Left cardiac atrium (tissue), 4 donors: ENCODE measurements at regions not wholly inside any gene's neighbourhood (a gene's known extent, or its start where the extent isn't known, plus 50 kb on each side); places are given as distances from the start of the nearest gene placed in this dataset.

Experiments used
- ATAC-seq, 2 donors: fragments of 200-7000 bp; cut with Tn5 transposase; one replicate each; pipeline ENCODE4 v1.9.1; 2020; ENCODE audit warnings: mild to moderate bottlenecking in 2 of 2, moderate library complexity in 2 of 2
- DNase-seq: peaks from one replicate; pipeline ENCODE4 v3.0.0-alpha.2; 2020
- intact Hi-C, 2 donors: fragments of 100-400 bp; cut with DNase I; formaldehyde crosslinking; loops; one replicate each; pipeline versions ENCODE4 v1.14.1 to v1.15.1; 2022 to 2023
- donor health status: DM: no; HTN: yes; CAD: no.
- donor health status: DM: no; HTN: yes; CAD: no; lungs with severe emphysema.
- donor health status: DM: yes; HTN: yes; CAD: no.
- donor health status: Dilated cardiomyopathy.

DNA sequence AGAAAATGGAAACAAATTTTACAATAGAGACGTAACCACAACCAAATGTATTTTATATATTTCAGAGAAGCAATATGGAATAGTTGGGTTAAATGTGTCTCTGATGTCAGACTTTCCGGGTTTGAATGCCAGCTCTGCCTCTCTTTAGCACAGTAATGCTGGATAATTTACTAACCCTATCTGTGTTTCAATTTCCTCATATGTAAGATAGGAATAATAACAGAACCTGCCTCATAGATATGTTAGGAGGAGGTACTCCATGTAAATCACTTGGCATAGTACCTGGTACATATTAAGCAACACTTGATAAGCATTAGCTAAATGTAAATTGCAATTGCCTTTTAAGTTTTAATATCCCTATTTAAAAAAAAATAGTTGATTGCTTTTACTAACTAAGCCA is 231.3 kb upstream of the ZC3H15 start:
- intact Hi-C loops = loop anchor here in 1 of 2 donors (10.0 kb wide), 1 partner anchor 650 kb away; no protein-coding TSS in a partner anchor
- peak in 1 of 2 donors; percentile 29 for ATAC-seq
- DNase-seq = no peak

DNA sequence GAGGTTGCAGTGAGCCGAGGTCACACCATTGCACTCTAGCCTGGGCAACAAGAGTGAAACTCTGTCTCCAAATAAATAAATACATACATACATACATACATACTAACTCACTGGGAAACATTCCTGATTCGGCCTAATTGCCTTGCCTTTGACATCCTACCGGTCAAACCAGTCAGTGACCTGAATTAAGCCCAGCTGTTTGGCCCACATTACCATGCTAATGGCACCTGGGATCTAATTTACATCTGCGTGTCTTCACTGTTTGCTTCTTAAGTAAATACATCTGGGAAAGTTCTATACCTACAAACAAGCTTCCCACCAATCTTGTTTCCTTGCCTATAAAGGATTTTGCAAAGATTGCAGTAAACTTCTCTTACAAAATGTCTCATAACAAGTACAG is 230.2 kb upstream of the ZC3H15 start:
- intact Hi-C loops = loop anchor here in 1 of 2 donors (10.0 kb wide), 1 partner anchor 651 kb away; no protein-coding TSS in a partner anchor
- ATAC-seq = no peak
- no peak for DNase-seq

DNA sequence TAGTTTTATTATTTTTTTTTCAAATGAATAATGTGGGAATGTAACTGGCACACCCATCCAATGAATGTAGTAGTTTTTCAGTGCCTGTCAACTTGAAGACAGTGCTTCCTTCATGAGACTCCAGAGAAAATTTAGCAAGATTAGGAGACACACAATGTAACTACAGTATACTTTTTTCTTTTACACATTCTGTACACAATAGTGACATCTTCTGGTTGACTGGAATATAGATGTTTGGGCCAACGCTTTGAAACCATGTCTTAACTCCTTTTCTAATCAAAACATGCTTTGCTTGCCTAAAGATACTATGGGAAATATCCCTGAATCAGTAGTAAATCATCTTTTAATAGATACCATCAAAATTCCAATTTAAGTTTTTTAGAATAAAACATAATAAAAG is 229.5 kb upstream of the ZC3H15 start:
- ATAC-seq (peak; percentile 50 to 59), DNase-seq (no peak)
- intact Hi-C loops = loop anchor here in 1 of 2 donors (10.0 kb wide), 1 partner anchor 652 kb away; no protein-coding TSS in a partner anchor

DNA sequence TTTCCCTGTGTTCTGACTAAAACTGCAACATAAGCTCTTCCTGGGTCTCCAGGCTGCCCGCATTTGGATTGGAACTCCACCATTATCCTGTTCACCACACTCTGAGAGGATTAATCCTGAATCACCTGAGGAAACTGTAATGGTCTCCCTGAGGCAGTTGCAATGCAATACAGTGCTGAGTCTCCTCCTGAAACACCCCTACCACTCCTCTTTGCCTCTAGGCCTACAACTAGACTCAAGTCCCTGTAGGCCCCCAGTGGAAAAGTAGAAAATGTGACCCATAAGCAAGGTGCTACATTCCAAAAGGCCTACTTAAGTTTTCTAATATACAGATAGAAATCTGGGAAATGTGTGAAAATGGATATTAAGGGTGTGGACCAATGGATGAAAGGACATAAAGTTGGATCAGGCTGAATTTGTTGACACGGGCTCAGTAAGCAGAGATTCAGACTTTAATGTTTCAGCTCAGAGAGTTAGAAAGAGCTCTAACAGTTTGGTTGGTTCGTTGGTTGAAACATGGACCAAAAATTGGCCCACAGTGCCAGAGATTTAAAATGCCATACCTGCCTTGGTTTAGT is 222.3 kb upstream of the ZC3H15 start:
- DNase-seq (no peak), ATAC-seq (no peak)
- intact Hi-C loops = no loop called here

DNA sequence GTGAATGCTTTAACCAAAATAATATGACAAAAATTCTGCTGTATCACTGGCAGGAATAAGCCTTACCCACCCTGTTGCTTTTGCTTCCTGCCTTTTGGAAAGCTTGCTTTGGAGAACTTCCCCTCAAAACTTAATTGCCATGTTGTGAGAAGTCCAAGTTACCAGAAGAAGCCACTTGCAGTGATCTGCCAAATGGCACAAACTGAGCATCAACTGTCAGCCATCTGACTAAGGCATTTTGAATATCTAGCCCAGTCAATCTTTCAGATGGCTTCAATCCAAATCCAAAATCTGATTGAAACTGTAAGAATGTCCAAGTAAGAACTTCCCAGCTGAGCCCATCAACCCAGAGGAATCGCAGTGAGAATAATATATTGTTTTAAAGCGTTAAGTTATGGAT is 216.5 kb upstream of the ZC3H15 start:
- ATAC-seq (no peak), DNase-seq (no peak)
- intact Hi-C loops = no loop called here

DNA sequence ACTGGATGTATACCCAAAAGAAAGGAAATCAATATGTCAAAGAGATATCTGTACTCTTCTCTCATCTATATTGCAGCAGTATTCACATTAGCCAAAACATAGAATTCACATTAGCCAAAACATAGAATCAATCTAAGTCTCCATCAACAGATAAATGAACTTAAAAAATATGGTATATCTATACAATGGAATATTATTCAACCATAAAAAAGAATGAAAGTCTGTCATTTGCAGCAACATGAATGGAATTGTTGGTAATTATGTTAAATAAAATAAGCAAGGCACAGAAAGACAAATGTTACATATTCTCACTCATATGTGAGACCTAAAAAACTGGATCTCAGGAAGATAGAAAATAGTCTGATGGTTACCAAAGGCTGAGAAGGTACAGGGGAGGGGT is 212.1 kb upstream of the ZC3H15 start:
- intact Hi-C loops = no loop called here

DNA sequence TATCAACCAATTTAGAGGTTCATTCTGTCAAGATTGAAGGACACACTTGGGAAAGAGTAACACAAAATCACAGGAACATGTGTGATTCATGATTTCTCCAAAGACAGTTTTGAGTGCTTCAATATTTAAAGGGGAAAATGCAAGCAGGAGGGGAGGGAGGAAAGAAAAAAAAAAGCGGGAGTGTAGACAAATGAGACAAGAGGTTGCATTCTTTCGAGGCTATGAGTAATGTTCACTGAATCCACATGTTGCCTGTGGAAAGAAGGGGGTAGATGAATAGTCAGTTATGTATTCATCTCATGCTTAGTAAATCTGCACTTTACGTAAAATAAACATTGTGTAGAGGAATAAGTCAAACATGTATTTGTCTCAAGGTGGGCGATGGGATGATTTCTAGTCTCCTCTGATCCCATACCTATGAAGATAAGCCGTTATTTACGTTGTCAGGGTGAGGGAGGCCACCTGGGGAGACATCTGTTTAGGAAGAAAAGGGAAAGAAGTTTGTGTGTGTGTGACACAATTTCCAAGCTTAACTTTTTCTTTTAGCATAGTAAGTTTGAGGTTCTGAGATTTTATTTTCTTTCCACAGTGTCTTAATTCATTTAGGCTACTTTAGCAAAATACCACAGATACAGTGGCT is 211.0 kb upstream of the ZC3H15 start:
- DNase-seq (no peak), ATAC-seq (no peak)
- intact Hi-C loops = no loop called here

More for the DNA sequence above, 212.1 kb upstream of the ZC3H15 start:
- no peak for ATAC-seq
- DNase-seq = no peak

DNA sequence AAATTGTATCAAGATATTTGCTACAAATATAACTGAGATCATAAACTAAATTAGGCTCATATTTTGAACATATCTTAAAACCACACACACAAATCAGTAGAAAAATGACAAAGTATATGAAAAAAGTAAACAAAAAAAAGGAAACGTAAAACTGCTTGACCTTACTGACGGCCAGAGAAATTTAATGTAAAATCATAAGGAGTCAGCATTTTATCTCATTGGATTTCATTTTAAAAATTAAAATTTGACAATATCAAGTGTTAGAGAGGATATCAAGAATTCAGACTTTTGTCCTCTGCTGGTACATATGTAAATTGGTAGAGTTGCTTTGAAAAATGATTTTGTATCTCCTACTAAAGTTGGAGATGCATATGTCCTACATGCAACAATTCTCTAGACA is 209.2 kb upstream of the ZC3H15 start:
- no peak for DNase-seq
- intact Hi-C loops = no loop called here
- no peak for ATAC-seq

DNA sequence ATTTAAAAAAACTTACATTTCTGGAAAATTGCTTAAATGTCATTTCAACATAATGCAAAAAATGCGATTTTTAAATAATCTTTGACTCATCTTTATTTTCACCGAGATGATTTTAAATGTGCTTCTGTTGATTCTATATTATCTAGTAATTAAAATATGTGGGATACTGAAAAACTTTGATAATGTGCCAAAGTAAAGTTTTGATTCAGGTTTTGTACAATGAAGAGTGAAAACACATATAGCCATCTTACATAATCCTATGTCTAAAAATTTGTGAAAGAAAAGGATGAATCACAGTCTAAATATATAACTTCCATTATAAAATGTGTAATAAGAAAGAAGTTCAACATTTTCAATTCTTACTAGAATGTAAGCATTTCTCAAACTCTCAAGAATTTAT is 204.3 kb upstream of the ZC3H15 start:
- no peak for DNase-seq
- ATAC-seq = no peak
- intact Hi-C loops = no loop called here

DNA sequence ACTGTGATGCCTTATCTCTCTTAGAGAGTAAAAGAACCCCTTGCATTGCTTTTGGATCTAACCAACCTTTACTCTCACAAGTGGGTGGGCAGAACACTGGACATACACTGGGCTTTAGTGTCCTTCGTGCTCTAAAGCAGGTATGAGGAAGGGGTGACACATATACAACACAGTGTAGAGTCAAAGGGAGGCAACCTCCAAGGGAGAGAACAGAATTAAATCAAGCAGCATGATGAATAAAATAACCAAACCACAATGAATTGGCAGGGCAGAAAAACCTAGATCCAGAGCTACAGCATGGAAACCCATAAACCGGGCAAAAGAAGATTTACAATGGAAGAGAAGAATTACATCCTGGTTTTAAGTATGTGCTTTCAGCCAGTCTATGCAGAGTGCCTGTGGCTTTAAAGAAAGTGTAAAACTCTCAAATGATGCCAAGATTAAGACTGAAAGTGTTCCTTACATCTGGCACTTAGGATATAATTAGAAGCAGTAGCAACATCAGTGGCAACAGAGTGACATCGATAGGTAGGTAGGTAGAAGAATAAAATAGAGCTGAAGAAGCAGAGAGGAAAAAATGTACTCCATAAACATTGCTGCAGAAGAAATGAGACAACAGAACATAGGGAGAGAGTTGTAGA is 191.7 kb upstream of the ZC3H15 start:
- intact Hi-C loops = no loop called here
- DNase-seq (no peak), ATAC-seq (peak; percentile 53 to 59)

DNA sequence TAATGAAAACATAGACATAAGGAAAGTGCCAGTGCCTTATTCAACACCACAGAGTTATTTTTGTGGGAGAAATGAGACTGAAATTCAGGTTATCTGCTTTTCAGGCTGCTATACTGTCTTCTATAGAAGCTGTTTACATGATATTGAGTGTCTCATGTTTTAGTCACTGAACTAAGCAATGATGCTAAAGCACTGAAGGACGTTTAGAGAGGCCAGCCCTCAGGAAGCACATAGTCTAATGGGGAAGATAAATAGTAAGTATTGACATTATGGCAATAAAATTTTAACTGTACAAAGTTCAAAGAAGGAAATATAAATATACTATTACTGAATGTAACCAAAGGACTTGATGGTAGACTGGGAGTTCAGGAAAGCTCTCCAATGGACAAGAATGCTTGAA is 186.4 kb upstream of the ZC3H15 start:
- intact Hi-C loops = no loop called here
- ATAC-seq (no peak), DNase-seq (no peak)

DNA sequence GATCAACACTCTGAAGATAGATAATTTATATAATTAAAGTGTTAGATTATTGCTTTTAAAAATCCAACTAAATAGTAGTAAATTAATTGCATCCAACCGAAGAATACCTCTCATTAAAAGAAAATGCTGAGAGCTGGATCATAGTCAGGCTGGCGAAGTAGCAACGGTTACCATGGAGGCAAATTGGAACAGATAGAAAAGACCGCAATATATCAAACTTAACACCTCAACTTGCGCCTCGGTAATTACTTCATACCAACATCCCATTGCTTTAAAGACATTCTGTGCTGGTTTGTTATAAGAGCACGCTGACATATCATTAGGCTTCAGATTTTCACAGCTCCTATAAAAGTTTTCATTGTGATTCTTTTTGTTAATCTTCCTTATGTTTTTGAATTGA is 183.8 kb upstream of the ZC3H15 start:
- DNase-seq = no peak
- intact Hi-C loops = no loop called here

DNA sequence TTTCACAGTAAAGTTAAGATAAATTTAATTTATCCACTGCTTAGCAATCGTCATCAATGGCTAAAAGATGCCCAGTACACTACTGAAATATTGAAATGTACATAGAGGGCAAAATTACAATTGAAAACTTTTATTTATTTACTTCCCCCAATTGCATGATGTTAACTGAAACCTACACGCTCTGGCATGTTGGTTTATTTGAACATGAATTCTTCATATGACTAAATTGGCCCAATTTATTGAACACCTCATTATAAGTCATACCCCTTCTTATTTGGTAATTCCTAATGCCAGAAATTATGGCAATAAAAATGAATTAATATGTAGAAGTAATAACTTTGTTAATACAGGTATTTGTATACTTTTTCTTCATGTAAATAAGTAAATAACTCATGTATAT is 183.0 kb upstream of the ZC3H15 start:
- no peak for DNase-seq
- intact Hi-C loops = no loop called here
- ATAC-seq = no peak

More for the DNA sequence above, 183.8 kb upstream of the ZC3H15 start:
- ATAC-seq = no peak

DNA sequence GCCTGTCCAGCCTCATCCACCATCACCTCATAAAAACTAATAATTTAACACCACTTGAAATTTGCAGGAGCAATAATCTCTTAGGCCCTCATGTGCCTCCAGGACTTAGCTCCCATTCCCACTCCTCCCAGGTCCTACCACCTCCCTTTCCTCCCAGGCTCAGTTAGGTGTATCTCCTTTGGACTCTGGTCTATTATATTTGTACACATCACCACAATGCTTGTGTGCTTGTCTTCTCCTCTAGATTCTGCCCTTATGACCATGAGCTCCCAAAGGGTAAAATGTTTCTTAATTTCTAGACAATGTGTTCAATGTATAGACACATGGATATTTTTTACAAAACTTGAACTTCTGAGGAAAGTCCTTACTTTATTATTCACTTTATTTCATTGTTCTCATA is 182.0 kb upstream of the ZC3H15 start:
- DNase-seq (no peak), ATAC-seq (no peak)
- intact Hi-C loops = no loop called here

DNA sequence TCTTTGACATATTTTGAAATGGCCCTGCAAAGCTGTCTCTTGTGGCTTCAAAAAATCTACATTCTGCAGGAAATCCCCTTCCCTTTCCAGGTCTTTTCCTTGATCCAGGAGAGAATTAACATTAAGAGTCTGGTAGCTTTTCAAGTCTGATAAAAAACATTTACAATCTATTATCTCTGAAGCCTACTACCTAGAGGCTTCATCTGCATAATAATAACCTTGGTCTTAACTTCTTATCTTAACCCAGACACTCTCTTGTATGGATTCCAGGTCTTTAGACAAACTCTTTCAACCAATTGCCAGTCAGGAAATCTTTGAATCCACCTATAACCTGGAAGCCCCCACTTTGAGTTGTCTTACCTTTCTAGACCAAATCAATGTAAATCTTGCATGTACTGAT is 179.3 kb upstream of the ZC3H15 start:
- DNase-seq = no peak
- intact Hi-C loops = no loop called here
- ATAC-seq = no peak

DNA sequence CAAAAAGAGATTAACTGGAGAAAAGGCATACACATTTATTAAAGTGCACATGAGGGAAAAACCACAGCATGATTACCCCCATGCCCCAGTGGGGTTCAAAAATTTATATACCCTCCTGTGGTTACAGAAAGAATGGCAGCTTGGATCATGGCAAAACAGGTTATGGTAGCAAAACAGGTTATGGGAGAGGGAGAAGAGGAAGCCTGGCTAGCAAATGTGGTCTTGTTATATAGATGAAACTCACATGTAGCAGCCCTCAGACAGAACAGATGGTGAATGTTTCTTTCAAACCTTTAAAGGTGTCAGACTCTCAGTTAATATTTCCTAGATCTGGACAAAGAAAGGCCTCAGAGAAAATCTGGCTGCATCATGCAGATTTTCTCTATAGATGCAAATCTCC is 178.2 kb upstream of the ZC3H15 start:
- ATAC-seq = no peak
- intact Hi-C loops = no loop called here
- DNase-seq = no peak

DNA sequence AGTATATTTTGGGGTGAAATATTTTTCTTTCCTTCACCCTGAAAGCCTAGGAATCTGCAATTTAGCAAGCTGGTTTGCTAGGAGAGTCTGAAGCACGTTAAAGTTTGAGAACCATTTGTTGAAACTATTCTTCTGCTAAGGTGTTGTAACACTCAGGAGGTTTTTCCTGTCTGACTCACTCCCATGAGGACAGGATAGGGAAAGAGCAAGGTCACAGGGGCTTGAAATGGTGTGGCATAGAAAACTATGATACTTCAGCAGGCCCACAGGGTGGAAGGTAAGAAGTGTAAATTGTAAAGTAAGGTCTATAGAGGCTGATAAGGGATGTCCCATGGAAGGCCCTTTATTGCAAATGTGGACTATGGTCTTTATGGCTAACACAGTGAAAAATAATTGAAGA is 177.7 kb upstream of the ZC3H15 start:
- intact Hi-C loops = no loop called here
- ATAC-seq = no peak
- DNase-seq = no peak

DNA sequence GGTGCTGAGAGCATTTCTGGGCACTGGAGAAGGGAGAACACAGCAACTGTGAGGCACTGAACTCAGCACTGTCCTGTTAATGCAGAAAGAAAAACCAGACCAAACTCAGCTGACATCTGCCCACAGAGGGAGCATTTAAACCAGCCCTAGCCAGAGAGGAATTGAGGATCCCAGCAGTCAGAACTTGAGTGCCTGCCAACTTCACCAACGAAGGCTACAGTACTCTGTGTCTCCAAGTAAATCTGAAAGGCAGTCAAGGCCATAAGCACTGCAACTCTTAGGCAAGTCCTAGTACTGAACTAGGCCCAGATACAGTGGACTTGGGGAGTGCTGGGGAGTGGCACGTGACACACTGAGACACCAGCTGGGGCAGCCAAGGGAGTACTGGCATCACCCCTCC is 176.2 kb upstream of the ZC3H15 start:
- DNase-seq = no peak
- ATAC-seq = peak; percentile 53 to 55
- intact Hi-C loops = no loop called here

DNA sequence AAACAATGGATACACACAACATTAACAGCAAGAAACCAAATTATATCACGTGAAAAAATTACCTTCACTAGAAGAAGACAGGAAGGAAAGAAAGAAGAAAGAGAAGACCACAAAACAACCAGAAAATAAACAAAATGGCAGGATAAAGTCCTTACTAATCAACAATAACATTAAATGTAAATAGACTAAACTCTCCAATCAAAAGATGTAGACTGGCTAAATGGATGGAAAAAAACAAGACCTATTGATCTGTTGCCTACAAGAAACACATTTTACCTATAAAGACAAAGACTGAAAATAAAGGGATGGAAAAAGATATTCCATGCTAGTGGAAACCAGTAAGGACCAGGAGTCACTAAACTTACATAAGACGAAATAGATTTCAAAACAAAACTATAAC is 167.0 kb upstream of the ZC3H15 start:
- intact Hi-C loops = no loop called here
- ATAC-seq (no peak), DNase-seq (no peak)

DNA sequence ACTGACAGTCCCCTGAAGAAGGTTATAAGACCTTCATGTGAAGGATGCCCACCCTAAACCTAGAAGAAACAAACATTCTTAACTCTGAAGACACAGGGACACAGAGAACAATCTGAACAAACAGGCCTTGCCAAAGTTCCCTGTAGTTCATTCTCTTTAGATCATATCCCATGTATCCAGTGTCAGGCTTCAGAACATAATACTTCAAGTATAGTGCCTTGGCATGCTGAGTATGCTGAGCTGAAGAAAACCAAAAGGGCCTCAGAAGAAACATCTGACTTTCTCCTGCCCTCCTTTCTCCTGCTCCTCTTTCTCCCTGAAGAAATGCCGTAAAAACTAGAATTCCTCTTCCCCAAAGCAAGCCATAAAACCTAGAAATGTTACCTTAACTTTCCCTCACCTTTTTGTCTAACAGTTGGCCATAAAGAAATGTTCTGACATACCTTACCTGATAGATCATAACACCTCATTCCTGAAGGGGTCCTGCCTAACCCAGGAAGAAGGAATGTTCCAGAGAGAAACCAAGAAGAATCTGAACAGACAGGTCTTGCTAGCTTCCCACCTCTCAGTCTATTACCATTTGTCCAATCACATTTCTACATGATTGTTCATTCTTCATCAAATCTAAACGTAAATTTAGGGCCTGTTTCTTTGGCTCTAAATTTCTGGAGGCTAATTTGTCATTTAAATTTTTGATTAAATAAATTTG is 160.1 kb upstream of the ZC3H15 start:
- intact Hi-C loops = no loop called here
- no peak for DNase-seq
- no peak for ATAC-seq
